ENCODE measurements at regions not wholly inside any gene's neighbourhood (a gene's known extent, or its start where the extent isn't known, plus 50 kb on each side); places are given as distances from the start of the nearest gene placed in this dataset.
"Not testable (repeated sequence)": the region's sequence is repeated elsewhere in the genome, so short reads cannot be mapped to it uniquely, and the experiment has no call there.

GRCh38 chr1:227428803-227429202, 110.5 kb upstream of the CDC42BPA start:
- Histone ChIP-seq H3K27me3 (ENCODE audit: control insufficient read depth, insufficient read depth, low read length) (no peaks in the 10 kb centered on the region), H3K36me3 (ENCODE audit: control insufficient read depth, insufficient read depth, low read length) (no peaks in the 10 kb centered on the region), H3K4me1 (ENCODE audit: control insufficient read depth, insufficient read depth, low read length) (peaks cover 26% of the 10 kb centered on the region), H3K4me3 (ENCODE audit: low read length) (no peak overlapping the region), H3K9me3 (ENCODE audit: control insufficient read depth, low read length) (no peaks in the 10 kb centered on the region), H3K9ac (ENCODE audit: low read length) (no peak overlapping the region)

- Histone ChIP-seq H3K4me1 (ENCODE audit: control insufficient read depth, insufficient read depth, low read length) (peaks cover 26% of the 10 kb centered on the region), H3K9ac (ENCODE audit: low read length) (no peak overlapping the region), H3K4me3 (ENCODE audit: low read length) (no peak overlapping the region), H3K36me3 (ENCODE audit: control insufficient read depth, insufficient read depth, low read length) (no peaks in the 10 kb centered on the region), H3K9me3 (ENCODE audit: control insufficient read depth, low read length) (no peaks in the 10 kb centered on the region), H3K27me3 (ENCODE audit: control insufficient read depth, insufficient read depth, low read length) (no peaks in the 10 kb centered on the region)
Observed at GRCh38 chr1:227427411-227427810, 109.1 kb upstream of the CDC42BPA start.

- no peak overlapping the region for H3K9ac ChIP-seq (ENCODE audit: low read length)
Observed at GRCh38 chr1:227424953-227425352, 106.7 kb upstream of the CDC42BPA start.

GRCh38 chr1:227424159-227424680, 105.9 kb upstream of the CDC42BPA start:
- no peak overlapping the region for H3K4me3 ChIP-seq (ENCODE audit: low read length)
- H3K36me3 ChIP-seq (ENCODE audit: control insufficient read depth, insufficient read depth, low read length), result no peaks in the 10 kb centered on the region
- no peak overlapping the region for H3K9ac ChIP-seq (ENCODE audit: low read length)
- H3K27me3 ChIP-seq (ENCODE audit: control insufficient read depth, insufficient read depth, low read length), result no peaks in the 10 kb centered on the region
- H3K4me1 ChIP-seq (ENCODE audit: control insufficient read depth, insufficient read depth, low read length), result peaks cover 8% of the 10 kb centered on the region
- H3K9me3 ChIP-seq (ENCODE audit: control insufficient read depth, low read length), result no peaks in the 10 kb centered on the region

More at GRCh38 chr1:227424953-227425352, 106.7 kb upstream of the CDC42BPA start:
- no peaks in the 10 kb centered on the region for H3K9me3 ChIP-seq (ENCODE audit: control insufficient read depth, low read length)
- H3K4me1 ChIP-seq (ENCODE audit: control insufficient read depth, insufficient read depth, low read length), result peaks cover 15% of the 10 kb centered on the region
- H3K36me3 ChIP-seq (ENCODE audit: control insufficient read depth, insufficient read depth, low read length), result no peaks in the 10 kb centered on the region
- no peaks in the 10 kb centered on the region for H3K27me3 ChIP-seq (ENCODE audit: control insufficient read depth, insufficient read depth, low read length)
- H3K4me3 ChIP-seq (ENCODE audit: low read length), result no peak overlapping the region

GRCh38 chr1:227422581-227422980, 104.3 kb upstream of the CDC42BPA start:
- Histone ChIP-seq H3K27me3 (ENCODE audit: control insufficient read depth, insufficient read depth, low read length) (no peaks in the 10 kb centered on the region), H3K4me1 (ENCODE audit: control insufficient read depth, insufficient read depth, low read length) (peaks cover 5% of the 10 kb centered on the region), H3K9ac (ENCODE audit: low read length) (no peak overlapping the region), H3K9me3 (ENCODE audit: control insufficient read depth, low read length) (no peaks in the 10 kb centered on the region), H3K36me3 (ENCODE audit: control insufficient read depth, insufficient read depth, low read length) (no peaks in the 10 kb centered on the region), H3K4me3 (ENCODE audit: low read length) (no peak overlapping the region)

- H3K4me3 ChIP-seq (ENCODE audit: low read length), result no peak overlapping the region
- H3K9me3 ChIP-seq (ENCODE audit: control insufficient read depth, low read length), result no peaks in the 10 kb centered on the region
- no peaks in the 10 kb centered on the region for H3K27me3 ChIP-seq (ENCODE audit: control insufficient read depth, insufficient read depth, low read length)
- H3K36me3 ChIP-seq (ENCODE audit: control insufficient read depth, insufficient read depth, low read length), result no peaks in the 10 kb centered on the region
- H3K4me1 ChIP-seq (ENCODE audit: control insufficient read depth, insufficient read depth, low read length), result peaks cover 5% of the 10 kb centered on the region
- H3K9ac ChIP-seq (ENCODE audit: low read length), result no peak overlapping the region
Observed at GRCh38 chr1:227420147-227420546, 101.9 kb upstream of the CDC42BPA start.

- H3K9ac ChIP-seq (ENCODE audit: low read length), result no peak overlapping the region
- no peaks in the 10 kb centered on the region for H3K9me3 ChIP-seq (ENCODE audit: control insufficient read depth, low read length)
- peaks cover 5% of the 10 kb centered on the region for H3K4me1 ChIP-seq (ENCODE audit: control insufficient read depth, insufficient read depth, low read length)
- no peak overlapping the region for H3K4me3 ChIP-seq (ENCODE audit: low read length)
- H3K36me3 ChIP-seq (ENCODE audit: control insufficient read depth, insufficient read depth, low read length), result no peaks in the 10 kb centered on the region
- H3K27me3 ChIP-seq (ENCODE audit: control insufficient read depth, insufficient read depth, low read length), result no peaks in the 10 kb centered on the region
Observed at GRCh38 chr1:227417756-227418480, 99.6 kb upstream of the CDC42BPA start.

GRCh38 chr1:227416156-227416830, 98.0 kb upstream of the CDC42BPA start:
- Histone ChIP-seq H3K4me3 (ENCODE audit: low read length) (no peak overlapping the region), H3K27me3 (ENCODE audit: control insufficient read depth, insufficient read depth, low read length) (no peaks in the 10 kb centered on the region), H3K9ac (ENCODE audit: low read length) (no peak overlapping the region), H3K4me1 (ENCODE audit: control insufficient read depth, insufficient read depth, low read length) (peaks cover 5% of the 10 kb centered on the region), H3K9me3 (ENCODE audit: control insufficient read depth, low read length) (no peaks in the 10 kb centered on the region), H3K36me3 (ENCODE audit: control insufficient read depth, insufficient read depth, low read length) (no peaks in the 10 kb centered on the region)

- Histone ChIP-seq H3K36me3 (ENCODE audit: control insufficient read depth, insufficient read depth, low read length) (no peaks in the 10 kb centered on the region), H3K27me3 (ENCODE audit: control insufficient read depth, insufficient read depth, low read length) (peaks cover 4% of the 10 kb centered on the region), H3K4me1 (ENCODE audit: control insufficient read depth, insufficient read depth, low read length) (peaks cover 5% of the 10 kb centered on the region)
Observed at GRCh38 chr1:227415115-227415790, 97.0 kb upstream of the CDC42BPA start.

GRCh38 chr1:227411066-227411465, 92.8 kb upstream of the CDC42BPA start:
- no peaks in the 10 kb centered on the region for H3K4me1 ChIP-seq (ENCODE audit: control insufficient read depth, insufficient read depth, low read length)
- H3K9ac ChIP-seq (ENCODE audit: low read length), result no peak overlapping the region
- no peaks in the 10 kb centered on the region for H3K36me3 ChIP-seq (ENCODE audit: control insufficient read depth, insufficient read depth, low read length)

More at GRCh38 chr1:227415115-227415790, 97.0 kb upstream of the CDC42BPA start:
- no peak overlapping the region for H3K4me3 ChIP-seq (ENCODE audit: low read length)
- H3K9ac ChIP-seq (ENCODE audit: low read length), result no peak overlapping the region
- H3K9me3 ChIP-seq (ENCODE audit: control insufficient read depth, low read length), result peaks cover 4% of the 10 kb centered on the region

GRCh38 chr1:227406332-227406731, 88.0 kb upstream of the CDC42BPA start:
- not testable (repeated sequence) for H3K27me3 ChIP-seq (ENCODE audit: control insufficient read depth, insufficient read depth, low read length); H3K9me3 ChIP-seq (ENCODE audit: control insufficient read depth, low read length); H3K36me3 ChIP-seq (ENCODE audit: control insufficient read depth, insufficient read depth, low read length); H3K9ac ChIP-seq (ENCODE audit: low read length); H3K4me3 ChIP-seq (ENCODE audit: low read length); H3K4me1 ChIP-seq (ENCODE audit: control insufficient read depth, insufficient read depth, low read length)

More at GRCh38 chr1:227411066-227411465, 92.8 kb upstream of the CDC42BPA start:
- peaks cover 4% of the 10 kb centered on the region for H3K9me3 ChIP-seq (ENCODE audit: control insufficient read depth, low read length)
- peaks cover 4% of the 10 kb centered on the region for H3K27me3 ChIP-seq (ENCODE audit: control insufficient read depth, insufficient read depth, low read length)
- no peak overlapping the region for H3K4me3 ChIP-seq (ENCODE audit: low read length)

GRCh38 chr1:227403535-227403934, 85.2 kb upstream of the CDC42BPA start:
- Histone ChIP-seq H3K27me3 (ENCODE audit: control insufficient read depth, insufficient read depth, low read length) (no peaks in the 10 kb centered on the region), H3K36me3 (ENCODE audit: control insufficient read depth, insufficient read depth, low read length) (no peaks in the 10 kb centered on the region), H3K4me1 (ENCODE audit: control insufficient read depth, insufficient read depth, low read length) (peaks cover 10% of the 10 kb centered on the region), H3K4me3 (ENCODE audit: low read length) (no peak overlapping the region), H3K9me3 (ENCODE audit: control insufficient read depth, low read length) (no peaks in the 10 kb centered on the region), H3K9ac (ENCODE audit: low read length) (no peak overlapping the region)
